ENCODE measurements at regions not wholly inside any gene's neighbourhood (a gene's known extent, or its start where the extent isn't known, plus 50 kb on each side); places are given as distances from the start of the nearest gene placed in this dataset.

DNA sequence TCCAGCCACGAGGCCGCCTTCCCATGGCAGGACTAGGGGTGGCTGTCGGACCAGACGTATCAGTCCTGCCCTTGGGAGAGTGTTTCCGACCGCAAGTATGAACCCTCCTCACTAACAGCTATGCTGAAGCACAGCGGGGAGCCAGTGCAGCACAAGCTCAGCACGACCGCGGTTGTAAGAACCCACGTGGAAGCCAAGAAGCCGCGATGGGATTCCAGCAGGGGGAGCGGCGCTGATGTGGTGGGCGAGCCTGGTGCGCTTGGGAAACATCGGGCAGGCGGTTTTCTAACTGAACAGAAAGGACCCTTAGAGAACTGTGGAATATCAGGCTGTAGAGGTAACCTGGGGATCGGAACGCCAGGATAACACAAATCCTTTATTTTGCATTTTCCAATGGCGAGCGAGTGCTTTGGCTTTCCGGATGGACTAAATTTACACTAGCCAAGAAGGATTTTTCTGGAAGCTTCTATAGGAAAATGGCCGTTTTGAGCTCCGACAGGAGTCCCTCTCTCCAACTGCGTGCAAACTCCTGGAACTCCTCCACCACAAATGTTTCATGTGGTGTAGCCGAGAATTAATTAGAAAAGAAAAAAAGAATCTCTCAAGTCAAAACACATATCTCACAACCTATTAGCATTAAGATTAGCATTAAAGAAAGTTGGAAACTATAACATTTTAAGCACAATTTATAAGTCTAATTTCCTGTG lies 132.0 kb upstream of the MYCN start:
- Histone ChIP-seq H3K4me3 (ENCODE audit: low read depth, low read length) (no peak overlapping the region), H3K27ac (no peak overlapping the region), H3K36me3 (no peaks in the 10 kb centered on the region), H3K9me3 (ENCODE audit: severe bottlenecking) (peaks cover 3% of the 10 kb centered on the region), H3K27me3 (ENCODE audit: insufficient read depth, low read depth, severe bottlenecking) (no peaks in the 10 kb centered on the region)
- TF ChIP-seq CTCF (IDR thresholded peaks at IDR 0.05; ENCODE audit: low read depth, low read length) = no peak
- DNase-seq = no peak

DNA sequence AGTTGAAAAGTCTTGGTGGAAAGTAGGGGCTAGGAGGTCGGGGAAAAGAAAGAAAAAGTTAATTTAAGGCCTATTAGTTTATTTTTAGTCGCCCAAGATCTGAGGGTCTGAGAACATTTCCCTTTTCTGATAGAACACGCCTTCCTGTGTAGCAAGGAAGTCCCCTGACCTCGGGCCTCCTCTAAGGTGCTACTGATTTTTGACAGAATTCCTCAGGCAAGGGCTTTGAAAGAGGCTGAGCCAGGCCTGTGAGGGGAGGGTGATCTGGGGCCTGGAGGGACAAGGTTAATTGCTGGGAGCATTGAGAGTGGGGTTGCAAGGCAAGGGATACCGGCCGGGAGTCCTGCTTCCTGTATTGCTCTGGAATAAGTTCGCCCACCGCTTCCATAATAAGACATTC lies 131.4 kb upstream of the MYCN start:
- Histone ChIP-seq H3K9me3 (ENCODE audit: severe bottlenecking) (peaks cover 3% of the 10 kb centered on the region), H3K27me3 (ENCODE audit: insufficient read depth, low read depth, severe bottlenecking) (no peaks in the 10 kb centered on the region), H3K36me3 (no peaks in the 10 kb centered on the region), H3K4me3 (ENCODE audit: low read depth, low read length) (no peak overlapping the region), H3K27ac (no peak overlapping the region)
- no peak for DNase-seq
- TF ChIP-seq CTCF (IDR thresholded peaks at IDR 0.05; ENCODE audit: low read depth, low read length) = no peak

GRCh38 chr2:15809404-15809803 lies 130.9 kb upstream of the MYCN start:
- Histone ChIP-seq H3K27ac (no peak overlapping the region), H3K4me3 (ENCODE audit: low read depth, low read length) (no peak overlapping the region), H3K9me3 (ENCODE audit: severe bottlenecking) (peaks cover 3% of the 10 kb centered on the region), H3K27me3 (ENCODE audit: insufficient read depth, low read depth, severe bottlenecking) (no peaks in the 10 kb centered on the region), H3K36me3 (no peaks in the 10 kb centered on the region)
- no peak for DNase-seq
- TF ChIP-seq CTCF (IDR thresholded peaks at IDR 0.05; ENCODE audit: low read depth, low read length) = no peak

- no peak overlapping the region for H3K4me3 ChIP-seq (ENCODE audit: low read depth, low read length)
- no peaks in the 10 kb centered on the region for H3K27me3 ChIP-seq (ENCODE audit: insufficient read depth, low read depth, severe bottlenecking)
- H3K27ac ChIP-seq = no peak overlapping the region
- DNase-seq = no peak
- no peak for TF ChIP-seq CTCF (IDR thresholded peaks at IDR 0.05; ENCODE audit: low read depth, low read length)
- no peaks in the 10 kb centered on the region for H3K36me3 ChIP-seq
- peaks cover 3% of the 10 kb centered on the region for H3K9me3 ChIP-seq (ENCODE audit: severe bottlenecking)
Observed at GRCh38 chr2:15810477-15811150, 129.7 kb upstream of the MYCN start.

DNA sequence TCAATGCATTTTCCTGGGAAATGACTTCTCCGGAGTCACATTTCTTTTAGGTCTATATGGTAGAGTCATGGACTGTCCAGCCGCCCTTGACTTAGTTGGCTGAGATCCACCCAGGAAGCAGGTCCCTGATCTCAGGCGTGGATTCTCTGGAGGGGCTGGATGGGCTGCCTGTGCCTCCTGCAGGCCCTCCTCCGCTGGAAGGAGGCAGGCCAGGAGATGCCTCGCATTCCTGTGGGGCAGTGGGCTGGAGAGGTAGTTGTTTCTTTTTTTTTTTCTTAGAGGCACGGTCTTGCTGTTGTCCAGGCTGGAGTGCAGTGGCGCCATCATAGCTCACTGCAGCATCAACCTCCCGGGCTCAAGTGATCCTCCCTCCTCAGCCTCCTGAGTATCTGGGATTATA lies 129.0 kb upstream of the MYCN start:
- no peaks in the 10 kb centered on the region for H3K36me3 ChIP-seq
- H3K4me3 ChIP-seq (ENCODE audit: low read depth, low read length) = no peak overlapping the region
- H3K9me3 ChIP-seq (ENCODE audit: severe bottlenecking) = peaks cover 3% of the 10 kb centered on the region
- no peak for DNase-seq
- H3K27ac ChIP-seq = no peak overlapping the region
- TF ChIP-seq CTCF (IDR thresholded peaks at IDR 0.05; ENCODE audit: low read depth, low read length) = no peak
- no peaks in the 10 kb centered on the region for H3K27me3 ChIP-seq (ENCODE audit: insufficient read depth, low read depth, severe bottlenecking)
